Fibroblast of the aortic adventitia (primary cell): ENCODE measurements at regions not wholly inside any gene's neighbourhood (a gene's known extent, or its start where the extent isn't known, plus 50 kb on each side); places are given as distances from the start of the nearest gene placed in this dataset.

Source experiments
- DNase-seq: peaks from one replicate; pipeline ENCODE4 v3.0.0-alpha.2; 2010; ENCODE audit warnings: low read depth
- H3K4me3 ChIP-seq: 2 replicates; pipeline ENCODE4 v1.5.1; 2011; ENCODE audit warnings: low read depth, mild to moderate bottlenecking, control low read depth, low read length, moderate library complexity
- CTCF ChIP-seq: IDR thresholded peaks from 2 replicates; pipeline ENCODE4 v1.5.1; 2011; ENCODE audit warnings: mild to moderate bottlenecking, low read length, control low read depth, inconsistent platforms; ENCODE audit not compliant: insufficient read depth

GRCh38 chr4:125398263-125399002, 83.7 kb downstream of the FAT4 start:
- TF ChIP-seq CTCF = no peak
- DNase-seq = no peak
- no peak overlapping the region for H3K4me3 ChIP-seq

GRCh38 chr4:125400756-125401155, 86.0 kb downstream of the FAT4 start:
- DNase-seq = no peak
- no peak for TF ChIP-seq CTCF
- no peak overlapping the region for H3K4me3 ChIP-seq

DNA sequence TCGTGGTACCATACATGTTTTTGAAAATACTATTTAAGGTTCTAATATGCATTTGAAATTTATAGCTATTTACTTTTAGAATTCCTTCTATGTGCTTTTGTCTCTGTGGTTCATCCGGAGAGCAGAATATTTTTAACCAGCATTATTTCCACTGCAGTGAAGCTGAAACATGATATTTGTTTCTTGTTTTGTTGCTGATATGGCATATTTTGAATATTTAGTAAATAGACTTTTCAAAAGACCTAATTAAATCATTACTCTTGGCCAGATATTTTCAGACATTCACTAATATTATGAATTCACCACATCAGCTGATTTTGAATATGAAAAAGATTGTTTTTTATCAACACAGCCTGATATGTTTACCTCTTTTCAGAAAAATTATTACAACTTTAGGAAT, 87.0 kb downstream of the FAT4 start:
- no peak for DNase-seq
- no peak for TF ChIP-seq CTCF
- H3K4me3 ChIP-seq = no peak overlapping the region

DNA sequence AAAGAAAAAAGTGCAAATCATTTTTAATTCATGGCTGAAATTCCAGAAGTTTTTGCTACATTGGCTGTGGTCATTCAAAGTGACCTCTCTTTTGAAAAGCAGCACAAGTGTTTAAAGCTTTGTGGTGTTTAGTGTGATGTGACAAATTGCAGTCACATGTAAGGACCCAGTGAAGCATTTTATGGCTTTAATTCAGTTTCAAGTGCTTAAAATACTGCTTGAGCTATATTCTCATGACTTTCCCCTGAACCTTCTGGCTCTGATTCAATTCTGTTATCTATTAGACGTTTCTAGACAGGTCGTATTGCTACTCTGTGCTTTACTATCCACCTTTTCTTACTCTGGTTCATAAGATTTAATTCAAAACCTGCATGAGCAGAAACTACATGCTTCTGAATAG, 105.8 kb downstream of the FAT4 start:
- DNase-seq = no peak
- no peak for TF ChIP-seq CTCF

GRCh38 chr4:125421547-125421946, 106.8 kb downstream of the FAT4 start:
- no peak overlapping the region for H3K4me3 ChIP-seq
- no peak for TF ChIP-seq CTCF
- DNase-seq = peak; percentile 43

More for the DNA sequence above, 105.8 kb downstream of the FAT4 start:
- H3K4me3 ChIP-seq = no peak overlapping the region

GRCh38 chr4:125423124-125423523, 108.4 kb downstream of the FAT4 start:
- TF ChIP-seq CTCF = no peak
- H3K4me3 ChIP-seq = no peak overlapping the region
- no peak for DNase-seq

GRCh38 chr4:125428832-125429231, 114.1 kb downstream of the FAT4 start:
- DNase-seq = no peak
- H3K4me3 ChIP-seq = no peak overlapping the region
- no peak for TF ChIP-seq CTCF
